Ishikawa (cell line): ENCODE measurements at regions not wholly inside any gene's neighbourhood (a gene's known extent, or its start where the extent isn't known, plus 50 kb on each side); places are given as distances from the start of the nearest gene placed in this dataset.

Source experiments
- CREB1 ChIP-seq: IDR thresholded peaks from 2 replicates; pipeline ENCODE4 v1.6.1; 2012; ENCODE audit warnings: low read depth
- TAF1 ChIP-seq: IDR thresholded peaks from 2 replicates; pipeline ENCODE4 v1.6.1; 2012; ENCODE audit warnings: low read depth, mild to moderate bottlenecking
- YY1 ChIP-seq: IDR thresholded peaks from 2 replicates; pipeline ENCODE4 v1.6.1; 2012; ENCODE audit warnings: low read depth
- ZBTB7A ChIP-seq: IDR thresholded peaks from 2 replicates; pipeline ENCODE4 v1.6.1; 2012; ENCODE audit warnings: low read depth
- TF ChIP-seq, protein P1 (sequence below): IDR thresholded peaks from 2 replicates; pipeline ENCODE4 v1.6.1; 2012
- TF ChIP-seq, protein P2 (sequence below): IDR thresholded peaks from 2 replicates; pipeline ENCODE4 v1.6.1; 2012; ENCODE audit warnings: low read depth, mild to moderate bottlenecking

DNA sequence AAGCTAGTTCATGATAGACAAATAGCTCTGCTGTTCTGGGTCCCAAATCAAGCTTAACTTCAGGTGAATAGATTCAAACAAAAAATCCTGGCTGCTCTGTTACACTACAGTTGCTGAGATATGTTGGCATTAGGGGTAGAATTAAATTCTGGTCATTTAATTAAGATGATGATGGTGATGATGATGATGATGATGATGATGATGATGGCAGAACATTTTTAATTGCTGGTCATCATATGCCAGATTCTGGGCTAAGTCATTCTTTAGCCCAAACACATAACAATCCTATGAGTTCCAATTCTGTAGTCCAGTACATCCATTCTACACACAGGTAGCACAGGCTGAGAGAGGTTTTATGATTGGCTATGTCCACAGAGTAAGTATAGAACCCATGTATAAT is 741.5 kb downstream of the STIM2 start:
- TF ChIP-seq TAF1 (no peak), ZBTB7A (no peak), CREB1 (no peak), YY1 (no peak)
- TF ChIP-seq, protein P1, sequence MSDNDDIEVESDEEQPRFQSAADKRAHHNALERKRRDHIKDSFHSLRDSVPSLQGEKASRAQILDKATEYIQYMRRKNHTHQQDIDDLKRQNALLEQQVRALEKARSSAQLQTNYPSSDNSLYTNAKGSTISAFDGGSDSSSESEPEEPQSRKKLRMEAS, result no peak
- TF ChIP-seq, protein P2, sequence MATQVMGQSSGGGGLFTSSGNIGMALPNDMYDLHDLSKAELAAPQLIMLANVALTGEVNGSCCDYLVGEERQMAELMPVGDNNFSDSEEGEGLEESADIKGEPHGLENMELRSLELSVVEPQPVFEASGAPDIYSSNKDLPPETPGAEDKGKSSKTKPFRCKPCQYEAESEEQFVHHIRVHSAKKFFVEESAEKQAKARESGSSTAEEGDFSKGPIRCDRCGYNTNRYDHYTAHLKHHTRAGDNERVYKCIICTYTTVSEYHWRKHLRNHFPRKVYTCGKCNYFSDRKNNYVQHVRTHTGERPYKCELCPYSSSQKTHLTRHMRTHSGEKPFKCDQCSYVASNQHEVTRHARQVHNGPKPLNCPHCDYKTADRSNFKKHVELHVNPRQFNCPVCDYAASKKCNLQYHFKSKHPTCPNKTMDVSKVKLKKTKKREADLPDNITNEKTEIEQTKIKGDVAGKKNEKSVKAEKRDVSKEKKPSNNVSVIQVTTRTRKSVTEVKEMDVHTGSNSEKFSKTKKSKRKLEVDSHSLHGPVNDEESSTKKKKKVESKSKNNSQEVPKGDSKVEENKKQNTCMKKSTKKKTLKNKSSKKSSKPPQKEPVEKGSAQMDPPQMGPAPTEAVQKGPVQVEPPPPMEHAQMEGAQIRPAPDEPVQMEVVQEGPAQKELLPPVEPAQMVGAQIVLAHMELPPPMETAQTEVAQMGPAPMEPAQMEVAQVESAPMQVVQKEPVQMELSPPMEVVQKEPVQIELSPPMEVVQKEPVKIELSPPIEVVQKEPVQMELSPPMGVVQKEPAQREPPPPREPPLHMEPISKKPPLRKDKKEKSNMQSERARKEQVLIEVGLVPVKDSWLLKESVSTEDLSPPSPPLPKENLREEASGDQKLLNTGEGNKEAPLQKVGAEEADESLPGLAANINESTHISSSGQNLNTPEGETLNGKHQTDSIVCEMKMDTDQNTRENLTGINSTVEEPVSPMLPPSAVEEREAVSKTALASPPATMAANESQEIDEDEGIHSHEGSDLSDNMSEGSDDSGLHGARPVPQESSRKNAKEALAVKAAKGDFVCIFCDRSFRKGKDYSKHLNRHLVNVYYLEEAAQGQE, result no peak
